ENCODE measurements at regions not wholly inside any gene's neighbourhood (a gene's known extent, or its start where the extent isn't known, plus 50 kb on each side); places are given as distances from the start of the nearest gene placed in this dataset.
A peak's percentile ranks its signal among the peaks of the same experiment; 100 is the strongest.

DNA sequence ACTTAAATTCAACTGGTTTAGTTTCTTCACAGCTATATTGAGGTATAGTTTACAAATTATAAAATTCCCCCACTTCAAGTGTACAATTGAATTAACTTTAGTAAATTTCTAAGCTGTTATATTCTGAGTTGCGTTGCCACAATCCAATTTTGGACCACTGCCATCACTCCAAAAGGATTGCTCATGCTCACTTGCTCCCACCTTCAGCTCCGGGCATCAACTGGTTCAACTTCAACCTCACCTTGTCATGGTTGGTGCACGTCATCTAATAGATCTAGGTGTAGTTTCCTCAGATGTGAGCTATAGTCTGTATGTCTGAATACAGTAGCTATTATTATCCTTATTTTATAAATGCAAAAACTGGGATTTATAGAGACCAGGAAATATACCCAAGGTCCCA lies 942.5 kb upstream of the WWC1 start:
- H3K4me1 ChIP-seq (ENCODE audit: control insufficient read depth in 4 of 4, insufficient read depth in 4 of 4, low read length in 3 of 4) = peaks cover 0 to 9% (median 0%) of the 10 kb centered on the region in 4 donors
- no peak for TF ChIP-seq RXRA (IDR thresholded peaks at IDR 0.05)
- no peak for TF ChIP-seq RAD21 (IDR thresholded peaks at IDR 0.05)
- no peak for TF ChIP-seq TAF1 (conservative IDR thresholded peaks at IDR 0.05)
- TF ChIP-seq FOXA1 (IDR thresholded peaks at IDR 0.05) = no peak
- TF ChIP-seq JUND (IDR thresholded peaks at IDR 0.05) = no peak
- no peak for TF ChIP-seq HNF4G (IDR thresholded peaks at IDR 0.05)
- TF ChIP-seq SP1 (IDR thresholded peaks at IDR 0.05) = no peak
- TF ChIP-seq, protein P1, sequence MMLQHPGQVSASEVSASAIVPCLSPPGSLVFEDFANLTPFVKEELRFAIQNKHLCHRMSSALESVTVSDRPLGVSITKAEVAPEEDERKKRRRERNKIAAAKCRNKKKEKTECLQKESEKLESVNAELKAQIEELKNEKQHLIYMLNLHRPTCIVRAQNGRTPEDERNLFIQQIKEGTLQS (IDR thresholded peaks at IDR 0.05) = no peak
- TF ChIP-seq, protein P2, sequence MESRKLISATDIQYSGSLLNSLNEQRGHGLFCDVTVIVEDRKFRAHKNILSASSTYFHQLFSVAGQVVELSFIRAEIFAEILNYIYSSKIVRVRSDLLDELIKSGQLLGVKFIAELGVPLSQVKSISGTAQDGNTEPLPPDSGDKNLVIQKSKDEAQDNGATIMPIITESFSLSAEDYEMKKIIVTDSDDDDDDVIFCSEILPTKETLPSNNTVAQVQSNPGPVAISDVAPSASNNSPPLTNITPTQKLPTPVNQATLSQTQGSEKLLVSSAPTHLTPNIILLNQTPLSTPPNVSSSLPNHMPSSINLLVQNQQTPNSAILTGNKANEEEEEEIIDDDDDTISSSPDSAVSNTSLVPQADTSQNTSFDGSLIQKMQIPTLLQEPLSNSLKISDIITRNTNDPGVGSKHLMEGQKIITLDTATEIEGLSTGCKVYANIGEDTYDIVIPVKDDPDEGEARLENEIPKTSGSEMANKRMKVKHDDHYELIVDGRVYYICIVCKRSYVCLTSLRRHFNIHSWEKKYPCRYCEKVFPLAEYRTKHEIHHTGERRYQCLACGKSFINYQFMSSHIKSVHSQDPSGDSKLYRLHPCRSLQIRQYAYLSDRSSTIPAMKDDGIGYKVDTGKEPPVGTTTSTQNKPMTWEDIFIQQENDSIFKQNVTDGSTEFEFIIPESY (IDR thresholded peaks at IDR 0.05) = no peak
- TF ChIP-seq NR2F2 (IDR thresholded peaks at IDR 0.05) = no peak
- TF ChIP-seq, protein P3, sequence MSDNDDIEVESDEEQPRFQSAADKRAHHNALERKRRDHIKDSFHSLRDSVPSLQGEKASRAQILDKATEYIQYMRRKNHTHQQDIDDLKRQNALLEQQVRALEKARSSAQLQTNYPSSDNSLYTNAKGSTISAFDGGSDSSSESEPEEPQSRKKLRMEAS (IDR thresholded peaks at IDR 0.05) = no peak
- no peak for TF ChIP-seq HNF4A (conservative IDR thresholded peaks at IDR 0.05)
- no peak for TF ChIP-seq YY1 (IDR thresholded peaks at IDR 0.05)
- TF ChIP-seq, protein P4, sequence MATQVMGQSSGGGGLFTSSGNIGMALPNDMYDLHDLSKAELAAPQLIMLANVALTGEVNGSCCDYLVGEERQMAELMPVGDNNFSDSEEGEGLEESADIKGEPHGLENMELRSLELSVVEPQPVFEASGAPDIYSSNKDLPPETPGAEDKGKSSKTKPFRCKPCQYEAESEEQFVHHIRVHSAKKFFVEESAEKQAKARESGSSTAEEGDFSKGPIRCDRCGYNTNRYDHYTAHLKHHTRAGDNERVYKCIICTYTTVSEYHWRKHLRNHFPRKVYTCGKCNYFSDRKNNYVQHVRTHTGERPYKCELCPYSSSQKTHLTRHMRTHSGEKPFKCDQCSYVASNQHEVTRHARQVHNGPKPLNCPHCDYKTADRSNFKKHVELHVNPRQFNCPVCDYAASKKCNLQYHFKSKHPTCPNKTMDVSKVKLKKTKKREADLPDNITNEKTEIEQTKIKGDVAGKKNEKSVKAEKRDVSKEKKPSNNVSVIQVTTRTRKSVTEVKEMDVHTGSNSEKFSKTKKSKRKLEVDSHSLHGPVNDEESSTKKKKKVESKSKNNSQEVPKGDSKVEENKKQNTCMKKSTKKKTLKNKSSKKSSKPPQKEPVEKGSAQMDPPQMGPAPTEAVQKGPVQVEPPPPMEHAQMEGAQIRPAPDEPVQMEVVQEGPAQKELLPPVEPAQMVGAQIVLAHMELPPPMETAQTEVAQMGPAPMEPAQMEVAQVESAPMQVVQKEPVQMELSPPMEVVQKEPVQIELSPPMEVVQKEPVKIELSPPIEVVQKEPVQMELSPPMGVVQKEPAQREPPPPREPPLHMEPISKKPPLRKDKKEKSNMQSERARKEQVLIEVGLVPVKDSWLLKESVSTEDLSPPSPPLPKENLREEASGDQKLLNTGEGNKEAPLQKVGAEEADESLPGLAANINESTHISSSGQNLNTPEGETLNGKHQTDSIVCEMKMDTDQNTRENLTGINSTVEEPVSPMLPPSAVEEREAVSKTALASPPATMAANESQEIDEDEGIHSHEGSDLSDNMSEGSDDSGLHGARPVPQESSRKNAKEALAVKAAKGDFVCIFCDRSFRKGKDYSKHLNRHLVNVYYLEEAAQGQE (IDR thresholded peaks at IDR 0.05) = no peak
- TF ChIP-seq GABPA (IDR thresholded peaks at IDR 0.05 in 1 of 2, conservative IDR thresholded peaks at IDR 0.05 in 1 of 2) = no peak
- TF ChIP-seq EGR1 (IDR thresholded peaks at IDR 0.05; ENCODE audit: low read depth in 2 of 2) = no peak
- TF ChIP-seq FOXA2 (IDR thresholded peaks at IDR 0.05) = no peak
- TF ChIP-seq, protein P5, sequence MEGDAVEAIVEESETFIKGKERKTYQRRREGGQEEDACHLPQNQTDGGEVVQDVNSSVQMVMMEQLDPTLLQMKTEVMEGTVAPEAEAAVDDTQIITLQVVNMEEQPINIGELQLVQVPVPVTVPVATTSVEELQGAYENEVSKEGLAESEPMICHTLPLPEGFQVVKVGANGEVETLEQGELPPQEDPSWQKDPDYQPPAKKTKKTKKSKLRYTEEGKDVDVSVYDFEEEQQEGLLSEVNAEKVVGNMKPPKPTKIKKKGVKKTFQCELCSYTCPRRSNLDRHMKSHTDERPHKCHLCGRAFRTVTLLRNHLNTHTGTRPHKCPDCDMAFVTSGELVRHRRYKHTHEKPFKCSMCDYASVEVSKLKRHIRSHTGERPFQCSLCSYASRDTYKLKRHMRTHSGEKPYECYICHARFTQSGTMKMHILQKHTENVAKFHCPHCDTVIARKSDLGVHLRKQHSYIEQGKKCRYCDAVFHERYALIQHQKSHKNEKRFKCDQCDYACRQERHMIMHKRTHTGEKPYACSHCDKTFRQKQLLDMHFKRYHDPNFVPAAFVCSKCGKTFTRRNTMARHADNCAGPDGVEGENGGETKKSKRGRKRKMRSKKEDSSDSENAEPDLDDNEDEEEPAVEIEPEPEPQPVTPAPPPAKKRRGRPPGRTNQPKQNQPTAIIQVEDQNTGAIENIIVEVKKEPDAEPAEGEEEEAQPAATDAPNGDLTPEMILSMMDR (IDR thresholded peaks at IDR 0.05; ENCODE audit: low read depth, low read length, missing input control) = no peak
- no peak overlapping the region for H3K9ac ChIP-seq (ENCODE audit: low read depth in 1 of 2, low read length in 2 of 2)
- DNase-seq (ENCODE audit: low spot score) = no peak
- H3K27ac ChIP-seq (ENCODE audit: low read depth in 1 of 2, low read length in 2 of 2) = no peak overlapping the region
- 76% methylated on average over 3 of the region's 3 CpGs for WGBS
- no peaks in the 10 kb centered on the region for H3K36me3 ChIP-seq (ENCODE audit: control insufficient read depth in 4 of 4, insufficient read depth in 3 of 4, low read depth in 1 of 4, low read length in 3 of 4)
- no peaks in the 10 kb centered on the region for H3K9me3 ChIP-seq (ENCODE audit: control insufficient read depth in 4 of 4, low read length in 3 of 4)
- no peaks in the 10 kb centered on the region for H3K27me3 ChIP-seq (ENCODE audit: control insufficient read depth in 4 of 4, insufficient read depth in 4 of 4, low read length in 3 of 4)
- H3K4me3 ChIP-seq (ENCODE audit: low read depth in 1 of 3, low read length in 3 of 3) = peak overlapping the region in 2 of 3 donors; percentile 42 to 58

All from liver (tissue), 8 donors.